ENCODE measurements at regions not wholly inside any gene's neighbourhood (a gene's known extent, or its start where the extent isn't known, plus 50 kb on each side); places are given as distances from the start of the nearest gene placed in this dataset.
A peak's percentile ranks its signal among the peaks of the same experiment; 100 is the strongest.

DNA sequence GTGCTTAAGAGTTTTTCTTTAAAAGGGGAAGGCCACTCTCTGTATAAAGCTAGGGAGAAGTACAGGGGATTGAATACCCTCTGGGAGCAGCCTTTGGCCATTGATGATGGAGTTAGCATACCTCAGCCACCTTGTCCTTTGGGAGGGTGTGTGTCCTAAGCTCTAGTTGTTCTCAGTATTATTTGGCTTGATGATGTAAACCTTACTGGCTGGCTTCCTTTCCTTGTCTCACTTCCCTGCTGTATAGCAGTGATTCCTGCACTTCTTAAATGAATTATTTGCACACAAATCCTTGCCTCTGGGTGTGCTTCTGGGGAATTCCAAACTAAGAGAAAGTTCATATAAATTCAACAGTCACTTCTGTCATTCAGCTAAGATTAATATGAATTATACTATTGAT lies 234.9 kb upstream of the RIOK2 start:
- TF ChIP-seq CTCF (IDR thresholded peaks at IDR 0.05; ENCODE audit: insufficient read depth, low read length, poor library complexity, severe bottlenecking): no peak
- no peak overlapping the region for H3K4me3 ChIP-seq (replicated peaks; ENCODE audit: low read depth, low read length)
- H3K36me3 ChIP-seq (ENCODE audit: control insufficient read depth, insufficient read depth, low read length): no peaks in the 10 kb centered on the region
- no peak for DNase-seq (ENCODE audit: extremely low read depth, insufficient read length)
- no peaks in the 10 kb centered on the region for H3K27me3 ChIP-seq (replicated peaks; ENCODE audit: control insufficient read depth, insufficient read depth, low read length)

GRCh38 chr5:97418462-97418861 lies 235.4 kb upstream of the RIOK2 start:
- peak; percentile 11 for DNase-seq (ENCODE audit: extremely low read depth, insufficient read length)
- Histone ChIP-seq H3K27me3 (replicated peaks; ENCODE audit: control insufficient read depth, insufficient read depth, low read length) (no peaks in the 10 kb centered on the region), H3K36me3 (ENCODE audit: control insufficient read depth, insufficient read depth, low read length) (no peaks in the 10 kb centered on the region), H3K4me3 (replicated peaks; ENCODE audit: low read depth, low read length) (no peak overlapping the region)
- no peak for TF ChIP-seq CTCF (IDR thresholded peaks at IDR 0.05; ENCODE audit: insufficient read depth, low read length, poor library complexity, severe bottlenecking)

- no peak for DNase-seq (ENCODE audit: extremely low read depth, insufficient read length)
- no peak for TF ChIP-seq CTCF (IDR thresholded peaks at IDR 0.05; ENCODE audit: insufficient read depth, low read length, poor library complexity, severe bottlenecking)
- H3K4me3 ChIP-seq (replicated peaks; ENCODE audit: low read depth, low read length): no peak overlapping the region
- no peaks in the 10 kb centered on the region for H3K27me3 ChIP-seq (replicated peaks; ENCODE audit: control insufficient read depth, insufficient read depth, low read length)
- H3K36me3 ChIP-seq (ENCODE audit: control insufficient read depth, insufficient read depth, low read length): no peaks in the 10 kb centered on the region
These were observed 237.6 kb upstream of the RIOK2 start for GRCh38 chr5:97420646-97421045.

DNA sequence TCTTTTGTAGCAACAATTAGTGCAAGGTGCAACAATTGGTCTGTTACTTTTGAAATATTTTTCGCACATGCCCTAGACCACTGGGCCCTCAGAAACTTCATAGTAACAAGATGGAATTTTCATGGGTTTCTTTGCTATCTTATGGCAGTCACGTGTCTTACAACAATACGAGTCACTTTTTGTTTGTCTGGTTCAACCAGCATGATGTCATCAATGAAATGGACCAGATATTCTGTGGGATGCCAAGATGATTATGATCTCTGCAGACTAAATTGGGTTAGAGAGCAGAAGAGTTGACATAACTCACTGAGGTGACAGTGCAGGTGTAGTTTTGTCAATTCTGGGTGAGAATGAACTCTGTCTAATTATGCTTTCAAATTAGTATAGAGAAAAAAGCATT lies 239.6 kb upstream of the RIOK2 start:
- TF ChIP-seq CTCF (IDR thresholded peaks at IDR 0.05; ENCODE audit: insufficient read depth, low read length, poor library complexity, severe bottlenecking): no peak
- DNase-seq (ENCODE audit: extremely low read depth, insufficient read length): no peak
- no peaks in the 10 kb centered on the region for H3K27me3 ChIP-seq (replicated peaks; ENCODE audit: control insufficient read depth, insufficient read depth, low read length)

GRCh38 chr5:97425511-97425910 lies 242.5 kb upstream of the RIOK2 start:
- Histone ChIP-seq H3K27me3 (replicated peaks; ENCODE audit: control insufficient read depth, insufficient read depth, low read length) (no peaks in the 10 kb centered on the region), H3K36me3 (ENCODE audit: control insufficient read depth, insufficient read depth, low read length) (no peaks in the 10 kb centered on the region), H3K4me3 (replicated peaks; ENCODE audit: low read depth, low read length) (no peak overlapping the region)
- TF ChIP-seq CTCF (IDR thresholded peaks at IDR 0.05; ENCODE audit: insufficient read depth, low read length, poor library complexity, severe bottlenecking): peak; percentile 46
- no peak for DNase-seq (ENCODE audit: extremely low read depth, insufficient read length)

More for the DNA sequence above, 239.6 kb upstream of the RIOK2 start:
- Histone ChIP-seq H3K36me3 (ENCODE audit: control insufficient read depth, insufficient read depth, low read length) (no peaks in the 10 kb centered on the region), H3K4me3 (replicated peaks; ENCODE audit: low read depth, low read length) (no peak overlapping the region)

- TF ChIP-seq CTCF (IDR thresholded peaks at IDR 0.05; ENCODE audit: insufficient read depth, low read length, poor library complexity, severe bottlenecking): no peak
- DNase-seq (ENCODE audit: extremely low read depth, insufficient read length): no peak
- Histone ChIP-seq H3K27me3 (replicated peaks; ENCODE audit: control insufficient read depth, insufficient read depth, low read length) (no peaks in the 10 kb centered on the region), H3K36me3 (ENCODE audit: control insufficient read depth, insufficient read depth, low read length) (no peaks in the 10 kb centered on the region), H3K4me3 (replicated peaks; ENCODE audit: low read depth, low read length) (no peak overlapping the region)
These were observed 244.2 kb upstream of the RIOK2 start for GRCh38 chr5:97427235-97427634.
